ENCODE measurements at regions not wholly inside any gene's neighbourhood (a gene's known extent, or its start where the extent isn't known, plus 50 kb on each side); places are given as distances from the start of the nearest gene placed in this dataset.

DNA sequence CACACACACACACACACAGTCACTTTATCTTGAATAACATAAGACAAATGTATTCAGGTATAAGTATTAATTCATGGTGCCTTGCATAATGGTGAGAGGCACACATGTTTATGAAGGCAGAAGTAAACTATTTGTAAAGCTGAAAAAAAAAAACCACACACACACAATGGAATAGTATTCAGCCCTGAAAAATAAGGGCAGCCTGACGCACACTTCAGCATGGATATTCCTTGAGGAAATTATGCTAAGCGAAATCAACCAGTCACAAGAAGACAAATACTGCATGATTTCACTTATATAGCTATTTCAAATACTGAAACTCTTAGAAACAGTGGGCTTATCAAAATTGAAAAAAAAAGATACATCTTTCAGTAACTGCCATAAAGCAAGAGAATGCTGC lies 200.2 kb upstream of the RBFOX1 start:
- no peak for TF ChIP-seq MAX (IDR thresholded peaks at IDR 0.05)
- TF ChIP-seq FOXM1 (IDR thresholded peaks at IDR 0.05; ENCODE audit: borderline replicate concordance, low read depth), result no peak
- TF ChIP-seq ZBTB7A (IDR thresholded peaks at IDR 0.05; ENCODE audit: low read depth), result no peak
- no peak for TF ChIP-seq CREB1 (IDR thresholded peaks at IDR 0.05; ENCODE audit: low read depth)
- TF ChIP-seq TEAD4 (IDR thresholded peaks at IDR 0.05), result no peak

DNA sequence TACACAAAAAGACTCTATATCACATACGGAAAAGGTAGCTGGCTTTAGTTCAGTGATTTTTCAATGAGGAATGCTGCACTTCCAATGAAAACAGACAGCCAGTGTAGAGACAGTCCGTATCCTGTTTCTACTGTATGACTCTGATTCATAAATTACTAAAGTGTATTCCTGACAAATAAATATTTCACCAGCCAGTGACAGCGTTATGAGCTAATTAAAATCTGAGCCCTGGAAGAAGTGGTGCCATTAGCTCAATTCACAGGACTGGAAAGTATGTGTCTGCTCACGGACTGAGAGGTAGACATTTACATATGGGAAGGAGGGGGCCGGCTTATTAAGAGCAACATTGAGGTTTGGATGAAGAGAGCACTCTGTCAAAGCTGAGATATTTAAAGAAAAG lies 207.9 kb upstream of the RBFOX1 start:
- TF ChIP-seq REST (IDR thresholded peaks at IDR 0.05; ENCODE audit: low read depth) (no peak), MAX (IDR thresholded peaks at IDR 0.05) (no peak), YY1 (IDR thresholded peaks at IDR 0.05; ENCODE audit: low read depth) (no peak), TCF12 (IDR thresholded peaks at IDR 0.05; ENCODE audit: low read depth) (no peak), NFIC (IDR thresholded peaks at IDR 0.05) (no peak), EGR1 (IDR thresholded peaks at IDR 0.05) (no peak), CEBPB (IDR thresholded peaks at IDR 0.05) (no peak), FOXM1 (IDR thresholded peaks at IDR 0.05; ENCODE audit: borderline replicate concordance, low read depth) (no peak), EP300 (IDR thresholded peaks at IDR 0.05; ENCODE audit: borderline replicate concordance) (no peak), TAF1 (IDR thresholded peaks at IDR 0.05; ENCODE audit: low read depth) (no peak)

DNA sequence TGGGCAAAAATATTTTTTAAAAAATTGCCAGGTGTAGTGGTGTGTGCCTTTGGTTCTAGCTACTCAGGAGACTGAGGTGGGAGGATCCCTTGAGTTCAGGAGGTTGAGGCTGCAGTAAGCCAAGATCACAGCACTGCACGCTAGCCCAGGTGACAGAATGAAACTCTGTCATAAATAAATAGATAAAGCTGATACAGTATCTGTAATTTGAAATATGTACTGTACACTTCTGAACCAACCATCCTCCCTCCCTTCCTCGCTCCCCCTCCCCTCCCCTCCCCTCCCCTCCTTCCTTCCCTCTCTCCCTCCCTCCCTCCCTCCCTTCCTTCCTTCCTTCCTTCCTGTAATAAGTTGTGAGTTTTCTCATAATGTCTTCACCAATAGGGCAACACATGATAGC lies 208.4 kb upstream of the RBFOX1 start:
- TF ChIP-seq FOXM1 (IDR thresholded peaks at IDR 0.05; ENCODE audit: borderline replicate concordance, low read depth), result no peak
- TF ChIP-seq EGR1 (IDR thresholded peaks at IDR 0.05), result no peak
- no peak for TF ChIP-seq TEAD4 (IDR thresholded peaks at IDR 0.05)
- TF ChIP-seq, protein P1, sequence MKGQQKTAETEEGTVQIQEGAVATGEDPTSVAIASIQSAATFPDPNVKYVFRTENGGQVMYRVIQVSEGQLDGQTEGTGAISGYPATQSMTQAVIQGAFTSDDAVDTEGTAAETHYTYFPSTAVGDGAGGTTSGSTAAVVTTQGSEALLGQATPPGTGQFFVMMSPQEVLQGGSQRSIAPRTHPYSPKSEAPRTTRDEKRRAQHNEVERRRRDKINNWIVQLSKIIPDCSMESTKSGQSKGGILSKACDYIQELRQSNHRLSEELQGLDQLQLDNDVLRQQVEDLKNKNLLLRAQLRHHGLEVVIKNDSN (IDR thresholded peaks at IDR 0.05), result no peak
- TF ChIP-seq EP300 (IDR thresholded peaks at IDR 0.05; ENCODE audit: borderline replicate concordance), result no peak
- no peak for TF ChIP-seq REST (IDR thresholded peaks at IDR 0.05; ENCODE audit: low read depth)
- no peak for TF ChIP-seq ZBTB7A (IDR thresholded peaks at IDR 0.05; ENCODE audit: low read depth)
- TF ChIP-seq YY1 (IDR thresholded peaks at IDR 0.05; ENCODE audit: low read depth), result no peak
- TF ChIP-seq CEBPB (IDR thresholded peaks at IDR 0.05), result no peak

GRCh38 chr16:7116734-7117133 lies 215.9 kb upstream of the RBFOX1 start:
- TF ChIP-seq CEBPB (IDR thresholded peaks at IDR 0.05), result no peak

DNA sequence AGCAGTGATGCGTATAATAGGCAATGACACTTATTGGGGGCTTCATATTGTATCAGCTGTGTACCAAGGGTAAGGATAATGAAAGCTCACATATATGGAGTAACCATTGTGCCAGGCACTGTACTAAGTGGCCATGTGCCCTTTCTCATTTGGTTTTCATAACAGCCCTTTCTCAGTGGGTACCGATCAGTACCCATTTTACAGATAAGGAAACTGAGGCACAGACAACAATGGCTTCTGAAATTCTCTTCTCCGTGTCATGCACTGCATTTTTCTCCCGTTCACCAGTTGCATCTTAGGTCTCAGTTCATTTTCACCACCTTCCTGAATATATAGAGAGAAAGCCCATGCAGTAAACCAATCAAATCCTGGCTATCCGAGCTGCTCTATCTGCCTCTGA lies 216.7 kb upstream of the RBFOX1 start:
- TF ChIP-seq REST (IDR thresholded peaks at IDR 0.05; ENCODE audit: low read depth), result no peak
- no peak for TF ChIP-seq CREB1 (IDR thresholded peaks at IDR 0.05; ENCODE audit: low read depth)
- TF ChIP-seq CEBPB (IDR thresholded peaks at IDR 0.05), result no peak
- TF ChIP-seq ZBTB7A (IDR thresholded peaks at IDR 0.05; ENCODE audit: low read depth), result no peak
- no peak for TF ChIP-seq EP300 (IDR thresholded peaks at IDR 0.05; ENCODE audit: borderline replicate concordance)
- TF ChIP-seq MAX (IDR thresholded peaks at IDR 0.05), result no peak

DNA sequence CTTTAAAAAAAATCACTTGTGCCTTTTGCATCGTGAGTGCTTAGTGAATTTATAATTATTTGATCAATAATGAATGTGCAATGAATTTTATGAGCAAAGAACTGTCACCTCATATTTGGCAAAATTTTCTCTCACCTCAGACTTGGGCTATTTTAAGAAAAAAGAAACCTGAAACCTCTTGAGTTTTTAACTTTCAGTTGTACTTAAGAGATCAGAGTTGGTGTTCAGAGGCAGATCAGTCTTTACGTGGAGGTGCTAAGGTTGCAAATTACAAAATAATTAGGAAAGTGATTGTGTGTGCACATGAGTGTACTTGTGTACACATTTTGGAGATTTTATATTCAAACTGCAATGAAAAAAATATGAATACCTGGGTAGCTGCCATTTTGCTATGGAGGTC lies 218.7 kb upstream of the RBFOX1 start:
- TF ChIP-seq FOXM1 (IDR thresholded peaks at IDR 0.05; ENCODE audit: borderline replicate concordance, low read depth) (no peak), TAF1 (IDR thresholded peaks at IDR 0.05; ENCODE audit: low read depth) (no peak), ZBTB7A (IDR thresholded peaks at IDR 0.05; ENCODE audit: low read depth) (no peak), EGR1 (IDR thresholded peaks at IDR 0.05) (no peak), YY1 (IDR thresholded peaks at IDR 0.05; ENCODE audit: low read depth) (no peak), RAD21 (IDR thresholded peaks at IDR 0.05; ENCODE audit: low read depth) (no peak), CREB1 (IDR thresholded peaks at IDR 0.05; ENCODE audit: low read depth) (no peak), REST (IDR thresholded peaks at IDR 0.05; ENCODE audit: low read depth) (no peak), TEAD4 (IDR thresholded peaks at IDR 0.05) (no peak), MAX (IDR thresholded peaks at IDR 0.05) (no peak)
- TF ChIP-seq, protein P1 (IDR thresholded peaks at IDR 0.05), result no peak

Data from Ishikawa (cell line).